ENCODE measurements at regions not wholly inside any gene's neighbourhood (a gene's known extent, or its start where the extent isn't known, plus 50 kb on each side); places are given as distances from the start of the nearest gene placed in this dataset.

- no peaks in the 10 kb centered on the region for H3K36me3 Mint-ChIP-seq (ENCODE audit: unreplicated experiment)
- peaks cover 20% of the 10 kb centered on the region for H3K27me3 Mint-ChIP-seq (ENCODE audit: unreplicated experiment)
- peak; percentile 81 for TF ChIP-seq CTCF (IDR thresholded peaks at IDR 0.05)
- peak overlapping the region; percentile 51 for H3K4me3 Mint-ChIP-seq (ENCODE audit: unreplicated experiment)
- H3K27ac Mint-ChIP-seq (ENCODE audit: unreplicated experiment): peak overlapping the region; percentile 8
- peaks cover 7% of the 10 kb centered on the region for H3K4me1 Mint-ChIP-seq (ENCODE audit: unreplicated experiment)
- no peak for DNase-seq (ENCODE audit: extremely low spot score, unreplicated experiment)
- peaks cover 6% of the 10 kb centered on the region for H3K9me3 Mint-ChIP-seq (ENCODE audit: unreplicated experiment)
Observed at GRCh38 chr11:112588252-112588694, 327.6 kb upstream of the PLET1 start.

- no peak overlapping the region for H3K27ac Mint-ChIP-seq (ENCODE audit: unreplicated experiment)
Observed at GRCh38 chr11:112589155-112589554, 328.5 kb upstream of the PLET1 start.

GRCh38 chr11:112590764-112591163 is 330.1 kb upstream of the PLET1 start:
- peaks cover 11% of the 10 kb centered on the region for H3K27me3 Mint-ChIP-seq (ENCODE audit: unreplicated experiment)
- DNase-seq (ENCODE audit: extremely low spot score, unreplicated experiment): no peak
- H3K4me1 Mint-ChIP-seq (ENCODE audit: unreplicated experiment): peaks cover 4% of the 10 kb centered on the region
- TF ChIP-seq CTCF (IDR thresholded peaks at IDR 0.05): no peak
- no peaks in the 10 kb centered on the region for H3K36me3 Mint-ChIP-seq (ENCODE audit: unreplicated experiment)
- no peak overlapping the region for H3K27ac Mint-ChIP-seq (ENCODE audit: unreplicated experiment)
- H3K9me3 Mint-ChIP-seq (ENCODE audit: unreplicated experiment): peaks cover 6% of the 10 kb centered on the region
- H3K4me3 Mint-ChIP-seq (ENCODE audit: unreplicated experiment): no peak overlapping the region

More at GRCh38 chr11:112589155-112589554, 328.5 kb upstream of the PLET1 start:
- H3K4me3 Mint-ChIP-seq (ENCODE audit: unreplicated experiment): no peak overlapping the region
- no peak for DNase-seq (ENCODE audit: extremely low spot score, unreplicated experiment)
- H3K36me3 Mint-ChIP-seq (ENCODE audit: unreplicated experiment): no peaks in the 10 kb centered on the region
- no peak for TF ChIP-seq CTCF (IDR thresholded peaks at IDR 0.05)
- H3K4me1 Mint-ChIP-seq (ENCODE audit: unreplicated experiment): peaks cover 4% of the 10 kb centered on the region
- peaks cover 20% of the 10 kb centered on the region for H3K27me3 Mint-ChIP-seq (ENCODE audit: unreplicated experiment)
- H3K9me3 Mint-ChIP-seq (ENCODE audit: unreplicated experiment): peaks cover 6% of the 10 kb centered on the region

GRCh38 chr11:112593440-112593839 is 332.8 kb upstream of the PLET1 start:
- no peak overlapping the region for H3K27ac Mint-ChIP-seq (ENCODE audit: unreplicated experiment)
- H3K4me3 Mint-ChIP-seq (ENCODE audit: unreplicated experiment): no peak overlapping the region
- peaks cover under 1% of the 10 kb centered on the region for H3K4me1 Mint-ChIP-seq (ENCODE audit: unreplicated experiment)
- peaks cover 6% of the 10 kb centered on the region for H3K9me3 Mint-ChIP-seq (ENCODE audit: unreplicated experiment)
- no peak for TF ChIP-seq CTCF (IDR thresholded peaks at IDR 0.05)
- no peaks in the 10 kb centered on the region for H3K36me3 Mint-ChIP-seq (ENCODE audit: unreplicated experiment)
- peaks cover 20% of the 10 kb centered on the region for H3K27me3 Mint-ChIP-seq (ENCODE audit: unreplicated experiment)
- DNase-seq (ENCODE audit: extremely low spot score, unreplicated experiment): no peak

- DNase-seq (ENCODE audit: extremely low spot score, unreplicated experiment): no peak
- H3K4me3 Mint-ChIP-seq (ENCODE audit: unreplicated experiment): no peak overlapping the region
- peaks cover 30% of the 10 kb centered on the region for H3K27me3 Mint-ChIP-seq (ENCODE audit: unreplicated experiment)
- H3K4me1 Mint-ChIP-seq (ENCODE audit: unreplicated experiment): no peaks in the 10 kb centered on the region
- no peak overlapping the region for H3K27ac Mint-ChIP-seq (ENCODE audit: unreplicated experiment)
- H3K9me3 Mint-ChIP-seq (ENCODE audit: unreplicated experiment): peaks cover 6% of the 10 kb centered on the region
- no peaks in the 10 kb centered on the region for H3K36me3 Mint-ChIP-seq (ENCODE audit: unreplicated experiment)
- TF ChIP-seq CTCF (IDR thresholded peaks at IDR 0.05): no peak
Observed at GRCh38 chr11:112596324-112596723, 335.7 kb upstream of the PLET1 start.
